ENCODE measurements at regions not wholly inside any gene's neighbourhood (a gene's known extent, or its start where the extent isn't known, plus 50 kb on each side); places are given as distances from the start of the nearest gene placed in this dataset.
A peak's percentile ranks its signal among the peaks of the same experiment; 100 is the strongest.
"Not testable (repeated sequence)": the region's sequence is repeated elsewhere in the genome, so short reads cannot be mapped to it uniquely, and the experiment has no call there.

DNA sequence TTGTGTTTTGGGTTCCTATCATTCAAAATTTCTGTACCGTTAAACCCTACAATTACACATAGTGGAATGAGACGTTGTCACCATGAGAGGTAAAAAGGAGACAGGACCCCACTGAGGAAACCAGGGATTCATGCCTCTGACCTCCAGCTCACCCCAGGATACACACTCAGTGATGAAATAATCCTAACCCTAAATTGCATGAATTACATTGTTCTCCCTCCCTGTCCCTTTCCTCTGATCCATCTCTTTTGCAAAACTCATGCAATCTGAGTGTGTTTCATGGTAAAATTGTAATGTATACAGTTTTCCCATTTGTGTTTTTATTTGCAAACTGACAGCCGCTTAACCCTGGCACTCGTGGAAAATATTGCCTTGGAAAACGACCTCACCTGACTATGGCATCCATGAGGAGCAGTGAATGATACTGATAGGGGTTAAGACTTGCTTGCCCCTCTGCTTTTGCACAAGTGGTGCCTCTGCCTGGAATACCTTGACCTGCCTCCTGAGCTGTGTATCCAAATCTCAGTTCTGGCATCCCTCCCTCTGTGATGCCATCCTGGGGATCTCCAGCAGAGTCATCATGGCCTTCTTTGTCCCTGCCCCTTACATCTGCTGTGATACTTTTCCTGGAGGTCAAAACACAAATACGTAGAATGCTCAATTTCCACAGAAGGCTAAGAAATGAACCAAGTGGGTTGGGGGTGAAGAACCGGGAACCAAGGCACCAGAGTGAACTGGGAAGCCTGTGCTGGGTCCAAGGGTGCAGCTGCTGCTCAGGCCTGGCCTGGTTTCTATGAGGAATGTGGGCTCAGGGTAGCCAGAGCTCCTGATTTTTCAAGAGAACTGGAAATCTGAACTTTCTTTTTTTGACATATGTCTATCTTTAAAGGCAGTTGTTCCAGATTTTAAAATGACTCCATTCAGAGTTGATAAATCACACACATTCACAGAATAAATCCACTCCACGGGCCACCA lies 211.6 kb upstream of the ZNF217 start:
- no peak overlapping the region for H3K4ac ChIP-seq (ENCODE audit: low read depth, low read length)
- TF ChIP-seq, protein P1, sequence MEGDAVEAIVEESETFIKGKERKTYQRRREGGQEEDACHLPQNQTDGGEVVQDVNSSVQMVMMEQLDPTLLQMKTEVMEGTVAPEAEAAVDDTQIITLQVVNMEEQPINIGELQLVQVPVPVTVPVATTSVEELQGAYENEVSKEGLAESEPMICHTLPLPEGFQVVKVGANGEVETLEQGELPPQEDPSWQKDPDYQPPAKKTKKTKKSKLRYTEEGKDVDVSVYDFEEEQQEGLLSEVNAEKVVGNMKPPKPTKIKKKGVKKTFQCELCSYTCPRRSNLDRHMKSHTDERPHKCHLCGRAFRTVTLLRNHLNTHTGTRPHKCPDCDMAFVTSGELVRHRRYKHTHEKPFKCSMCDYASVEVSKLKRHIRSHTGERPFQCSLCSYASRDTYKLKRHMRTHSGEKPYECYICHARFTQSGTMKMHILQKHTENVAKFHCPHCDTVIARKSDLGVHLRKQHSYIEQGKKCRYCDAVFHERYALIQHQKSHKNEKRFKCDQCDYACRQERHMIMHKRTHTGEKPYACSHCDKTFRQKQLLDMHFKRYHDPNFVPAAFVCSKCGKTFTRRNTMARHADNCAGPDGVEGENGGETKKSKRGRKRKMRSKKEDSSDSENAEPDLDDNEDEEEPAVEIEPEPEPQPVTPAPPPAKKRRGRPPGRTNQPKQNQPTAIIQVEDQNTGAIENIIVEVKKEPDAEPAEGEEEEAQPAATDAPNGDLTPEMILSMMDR (conservative IDR thresholded peaks at IDR 0.05), result no peak
- no peaks in the 10 kb centered on the region for H3K27me3 Mint-ChIP-seq (ENCODE audit: low read depth)
- H3K4me2 ChIP-seq (ENCODE audit: insufficient read depth, insufficient read length, low read length), result no peak overlapping the region
- H3K27ac Mint-ChIP-seq, result peak overlapping the region in 2 of 3 experiments; percentile 62 to 79; a peak in 3 of 7 replicates
- H4K8ac ChIP-seq (replicated peaks; ENCODE audit: insufficient read length, low read depth, low read length), result no peak overlapping the region
- no peaks in the 10 kb centered on the region for H3K23me2 ChIP-seq (ENCODE audit: insufficient read length, low read depth, low read length, poor library complexity, severe bottlenecking)
- no peaks in the 10 kb centered on the region for H3K27me3 ChIP-seq (ENCODE audit: insufficient read depth, low read length)
- peaks cover 20 to 25% of the 10 kb centered on the region in 2 experiments for H3K4me1 Mint-ChIP-seq
- H3K36me3 Mint-ChIP-seq (ENCODE audit: insufficient read depth in 1 of 3, low read depth in 3 of 3), result no peaks in the 10 kb centered on the region
- no peak overlapping the region for H4K5ac ChIP-seq (ENCODE audit: insufficient read length, low read depth, low read length)
- no peak overlapping the region for H2BK120ac ChIP-seq (ENCODE audit: low read depth, low read length, poor library complexity, severe bottlenecking)
- H3K79me1 ChIP-seq (ENCODE audit: insufficient read depth, low read depth, low read length, poor library complexity, severe bottlenecking), result no peaks in the 10 kb centered on the region
- H2BK12ac ChIP-seq (ENCODE audit: insufficient read length, low read depth, low read length), result no peak overlapping the region
- no peaks in the 10 kb centered on the region for H3K79me2 ChIP-seq (ENCODE audit: insufficient read depth, low read length)
- H3K14ac ChIP-seq (ENCODE audit: insufficient read depth, low read length), result no peak overlapping the region
- H2BK20ac ChIP-seq (ENCODE audit: low read depth, low read length, poor library complexity, severe bottlenecking), result no peak overlapping the region
- H3K18ac ChIP-seq (ENCODE audit: insufficient read length, low read depth, low read length), result no peak overlapping the region
- no peak overlapping the region for H2AFZ ChIP-seq (ENCODE audit: low read length)
- H2BK5ac ChIP-seq (ENCODE audit: insufficient read length, low read length), result no peak overlapping the region
- no peaks in the 10 kb centered on the region for H3K9me3 Mint-ChIP-seq
- no peak overlapping the region for H2AK5ac ChIP-seq (ENCODE audit: insufficient read length, low read length)
- no peak overlapping the region for H3K23ac ChIP-seq (ENCODE audit: insufficient read length, low read depth, low read length)
- no peak overlapping the region for H3K27ac ChIP-seq (ENCODE audit: insufficient read length, low read depth, low read length)
- H3K4me3 Mint-ChIP-seq, result no peak overlapping the region
- no CpG with 5 or more reads among the region's 8 CpGs for WGBS (ENCODE audit: extremely low coverage, insufficient read length, low lambda C conversion rate)
- H3T11ph ChIP-seq (ENCODE audit: low read length), result no peak overlapping the region
- H3K9ac ChIP-seq (ENCODE audit: extremely low read depth, insufficient read length, low read length), result no peak overlapping the region
- no peaks in the 10 kb centered on the region for H3K9me3 ChIP-seq (ENCODE audit: control insufficient read depth, low read depth, low read length)
- no peak overlapping the region for H3K56ac ChIP-seq (ENCODE audit: insufficient read length, low read depth, low read length)
- H3K4me1 ChIP-seq (ENCODE audit: insufficient read depth, low read length), result no peaks in the 10 kb centered on the region; the same call in 1 of the 2 replicates
- H4K91ac ChIP-seq (ENCODE audit: insufficient read length, low read depth, low read length), result no peak overlapping the region
- H4K20me1 ChIP-seq (ENCODE audit: control insufficient read depth, insufficient read depth, insufficient read length), result no peaks in the 10 kb centered on the region
- H2BK15ac ChIP-seq (ENCODE audit: low read depth, low read length), result no peak overlapping the region
- DNase-seq, result no peak

DNA sequence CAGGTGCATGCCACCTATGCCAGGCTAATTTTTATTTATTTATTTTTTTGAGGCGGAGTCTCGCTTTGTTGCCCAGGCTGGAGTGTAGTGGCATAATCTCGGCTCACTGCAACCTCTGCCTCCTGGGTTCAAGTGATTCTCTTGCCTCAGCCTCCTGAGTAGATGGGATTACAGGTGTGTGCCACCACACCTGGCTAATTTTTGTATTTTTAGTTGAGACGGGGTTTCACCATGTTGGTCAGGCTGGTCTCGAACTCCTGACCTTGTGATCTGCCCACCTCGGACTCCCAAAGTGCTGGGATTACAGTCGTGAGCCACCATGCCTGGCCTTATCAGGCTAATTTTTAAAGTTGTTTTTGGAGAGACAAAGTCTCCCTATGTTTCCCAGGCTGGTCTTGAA lies 210.7 kb upstream of the ZNF217 start:
- not testable (repeated sequence) for H3K4me1 ChIP-seq (ENCODE audit: insufficient read depth, low read length); H2BK12ac ChIP-seq (ENCODE audit: insufficient read length, low read depth, low read length); H3K79me1 ChIP-seq (ENCODE audit: insufficient read depth, low read depth, low read length, poor library complexity, severe bottlenecking); H2BK15ac ChIP-seq (ENCODE audit: low read depth, low read length); H3K14ac ChIP-seq (ENCODE audit: insufficient read depth, low read length); H3K56ac ChIP-seq (ENCODE audit: insufficient read length, low read depth, low read length); H2AK5ac ChIP-seq (ENCODE audit: insufficient read length, low read length); H3K23ac ChIP-seq (ENCODE audit: insufficient read length, low read depth, low read length); H3K4me2 ChIP-seq (ENCODE audit: insufficient read depth, insufficient read length, low read length); H3K27me3 Mint-ChIP-seq (ENCODE audit: low read depth); H3T11ph ChIP-seq (ENCODE audit: low read length); H3K79me2 ChIP-seq (ENCODE audit: insufficient read depth, low read length); H3K9me3 Mint-ChIP-seq; H3K23me2 ChIP-seq (ENCODE audit: insufficient read length, low read depth, low read length, poor library complexity, severe bottlenecking); H4K5ac ChIP-seq (ENCODE audit: insufficient read length, low read depth, low read length); H3K27ac Mint-ChIP-seq; H2BK20ac ChIP-seq (ENCODE audit: low read depth, low read length, poor library complexity, severe bottlenecking); H3K4me3 Mint-ChIP-seq; H4K8ac ChIP-seq (replicated peaks; ENCODE audit: insufficient read length, low read depth, low read length); H3K9me3 ChIP-seq (ENCODE audit: control insufficient read depth, low read depth, low read length); H4K91ac ChIP-seq (ENCODE audit: insufficient read length, low read depth, low read length); DNase-seq; H4K20me1 ChIP-seq (ENCODE audit: control insufficient read depth, insufficient read depth, insufficient read length); H3K18ac ChIP-seq (ENCODE audit: insufficient read length, low read depth, low read length); H2AFZ ChIP-seq (ENCODE audit: low read length); H3K27ac ChIP-seq (ENCODE audit: insufficient read length, low read depth, low read length); H3K4ac ChIP-seq (ENCODE audit: low read depth, low read length); H2BK5ac ChIP-seq (ENCODE audit: insufficient read length, low read length); H3K9ac ChIP-seq (ENCODE audit: extremely low read depth, insufficient read length, low read length); H3K36me3 Mint-ChIP-seq (ENCODE audit: insufficient read depth in 1 of 3, low read depth in 3 of 3); H2BK120ac ChIP-seq (ENCODE audit: low read depth, low read length, poor library complexity, severe bottlenecking); H3K27me3 ChIP-seq (ENCODE audit: insufficient read depth, low read length)
- peaks cover 13 to 21% of the 10 kb centered on the region in 2 experiments for H3K4me1 Mint-ChIP-seq
- no CpG with 5 or more reads among the region's 7 CpGs for WGBS (ENCODE audit: extremely low coverage, insufficient read length, low lambda C conversion rate)
